ENCODE measurements at regions not wholly inside any gene's neighbourhood (a gene's known extent, or its start where the extent isn't known, plus 50 kb on each side); places are given as distances from the start of the nearest gene placed in this dataset.
"Not testable (repeated sequence)": the region's sequence is repeated elsewhere in the genome, so short reads cannot be mapped to it uniquely, and the experiment has no call there.

DNA sequence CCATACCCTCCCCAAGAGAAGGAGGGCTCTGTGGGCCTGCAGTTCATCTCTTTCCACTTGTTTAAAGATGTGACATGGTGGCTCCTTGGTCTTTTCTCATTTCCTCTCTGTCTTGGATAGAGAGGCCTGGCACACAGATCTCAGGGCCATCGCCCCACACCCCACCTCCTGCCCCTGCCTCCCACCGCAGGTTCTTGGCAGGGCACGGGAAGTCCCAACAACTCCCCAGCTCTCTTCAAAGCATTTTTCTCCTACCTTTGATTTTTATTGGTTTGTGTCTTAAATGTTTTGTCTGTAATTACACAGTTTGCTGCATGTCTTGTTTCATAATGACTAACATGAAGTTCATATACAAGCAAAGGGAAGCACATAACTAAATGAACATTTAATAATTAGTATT lies 178.5 kb upstream of the MSX2 start:
- no peak for DNase-seq

DNA sequence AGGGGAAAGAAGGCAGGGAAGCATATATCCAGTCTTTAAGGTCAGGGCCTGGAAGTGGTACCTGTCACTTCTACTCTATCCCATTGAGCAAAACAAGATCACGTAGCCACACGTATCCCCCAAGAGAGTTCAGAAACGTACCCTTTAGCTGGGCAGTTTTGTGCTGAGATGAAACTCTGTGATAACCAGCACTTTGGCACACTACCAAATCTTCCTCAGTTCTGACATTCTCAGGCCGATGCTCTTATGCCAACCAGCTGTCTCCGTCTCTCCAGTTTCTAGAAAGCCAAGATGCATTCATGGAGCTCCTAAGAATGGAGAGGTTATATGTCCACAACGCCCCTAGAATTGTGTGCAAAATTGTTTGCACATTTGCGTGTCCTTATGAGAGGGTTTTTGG lies 176.6 kb upstream of the MSX2 start:
- no peak for DNase-seq

DNA sequence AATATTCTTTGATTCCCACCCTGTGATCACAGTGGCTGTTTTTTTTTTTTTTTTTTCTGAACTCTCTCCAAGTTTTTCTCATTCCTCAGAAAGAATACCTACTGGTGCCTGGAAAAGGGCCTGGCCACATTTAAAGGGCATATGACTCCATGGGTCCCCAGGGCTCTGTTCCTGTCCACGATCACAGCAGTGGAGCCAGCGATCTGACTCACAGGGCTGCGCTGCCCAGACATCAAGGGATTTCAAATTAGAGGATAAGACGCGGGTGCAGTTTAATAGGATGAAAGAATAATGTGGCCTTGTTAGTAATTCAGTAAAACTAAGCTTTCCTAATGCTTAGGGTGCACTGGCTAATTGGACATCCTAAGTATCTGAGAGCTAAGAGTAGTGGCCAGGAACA lies 175.1 kb upstream of the MSX2 start:
- peak in 2 of 51 donors; percentile 4 to 7 for DNase-seq

DNA sequence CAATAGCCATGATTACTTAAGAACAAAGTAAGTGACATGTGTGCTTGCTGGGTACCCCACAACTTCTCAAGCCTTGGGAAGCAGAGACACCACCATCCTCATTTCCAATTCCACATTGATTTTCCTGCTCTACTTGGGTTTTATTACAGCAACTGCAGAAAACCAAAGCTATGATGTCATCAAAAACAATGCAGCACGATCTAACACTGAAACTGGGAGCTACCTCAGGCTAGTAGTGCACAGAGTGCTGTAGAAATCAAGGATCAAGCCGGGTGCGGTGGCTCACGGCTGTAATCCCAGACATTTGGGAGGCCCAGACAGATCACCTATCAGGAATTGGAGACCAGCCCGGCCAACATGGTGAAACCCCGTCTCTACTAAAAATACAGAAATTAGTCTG lies 174.4 kb upstream of the MSX2 start:
- DNase-seq: no peak

DNA sequence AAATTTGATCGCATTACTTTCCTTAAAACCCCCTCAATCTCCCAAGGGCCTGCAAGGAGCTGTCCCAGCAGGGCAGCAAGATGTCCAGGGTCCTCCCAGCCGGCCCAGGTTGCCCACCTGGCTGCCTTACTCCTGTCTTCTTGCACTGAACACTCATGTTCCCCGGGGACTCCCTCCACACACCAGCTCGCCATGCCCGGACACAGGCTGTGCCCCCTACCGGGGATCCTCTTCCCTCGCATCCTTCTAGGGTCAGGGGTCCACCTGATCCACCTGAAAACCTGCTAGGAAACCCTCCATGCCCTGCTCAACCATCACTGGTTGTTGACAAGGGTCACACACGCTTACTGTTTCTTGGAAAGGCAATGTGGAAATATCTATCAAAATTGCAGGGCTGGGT lies 172.0 kb upstream of the MSX2 start:
- DNase-seq: no peak

DNA sequence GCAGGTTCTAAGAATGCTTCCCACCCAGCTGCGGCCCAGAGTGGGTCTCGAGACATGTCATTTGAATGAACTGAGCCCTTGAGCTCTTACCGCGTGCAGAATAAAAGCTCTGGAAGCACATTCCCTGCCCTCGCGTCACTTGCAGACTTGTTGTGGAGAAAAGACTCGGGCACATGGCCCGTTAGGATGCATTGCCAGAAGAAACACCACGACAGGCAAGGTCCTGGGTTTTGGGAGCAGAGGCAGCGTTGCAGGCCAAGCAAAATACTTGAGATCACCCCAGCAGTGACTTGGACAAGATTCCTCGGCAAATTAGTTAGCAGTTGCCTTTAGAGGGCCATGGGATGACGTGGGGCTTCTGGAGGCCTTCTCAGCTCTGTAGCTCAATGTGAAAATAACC lies 170.8 kb upstream of the MSX2 start:
- peak in 2 of 51 donors; percentile 3 to 8 for DNase-seq

DNA sequence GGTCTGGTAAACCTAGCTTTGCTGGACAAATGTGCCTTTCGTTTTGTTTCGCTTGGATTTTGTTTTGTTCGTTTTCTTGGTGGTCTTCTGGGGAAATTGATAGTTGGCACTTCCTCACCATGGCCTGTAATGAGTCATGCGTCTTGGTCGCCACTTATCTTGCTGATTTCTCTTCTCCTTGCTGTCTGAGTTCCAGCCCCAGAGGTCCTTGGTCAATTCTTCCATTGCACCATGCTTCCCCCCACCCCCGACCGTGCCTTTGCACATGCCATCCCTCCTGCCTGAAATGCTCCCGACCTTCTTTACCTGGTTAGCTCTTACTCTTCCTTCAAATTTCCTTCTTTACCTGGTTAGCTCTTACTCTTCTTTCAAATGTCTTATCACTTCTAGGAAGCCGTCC lies 168.7 kb upstream of the MSX2 start:
- no peak for DNase-seq

DNA sequence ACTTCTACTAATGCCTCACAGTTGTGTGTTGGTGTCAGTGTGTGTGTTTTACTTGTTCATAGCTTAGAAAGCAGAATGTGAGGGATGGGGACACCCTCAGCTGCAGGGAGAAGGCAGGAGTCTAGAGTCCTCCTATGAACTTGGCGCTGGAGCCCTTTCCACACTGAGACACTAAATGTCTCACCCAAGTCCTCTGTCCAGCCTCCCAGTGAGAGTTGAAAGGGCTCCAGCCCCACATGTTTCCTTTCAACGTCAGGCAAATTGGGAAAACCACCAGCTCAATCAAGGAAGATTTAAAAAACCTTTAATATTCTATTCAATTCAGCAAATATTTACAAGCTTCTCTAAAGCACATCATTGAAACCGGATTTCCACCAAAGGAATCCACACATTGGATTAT lies 167.6 kb upstream of the MSX2 start:
- DNase-seq: no peak

DNA sequence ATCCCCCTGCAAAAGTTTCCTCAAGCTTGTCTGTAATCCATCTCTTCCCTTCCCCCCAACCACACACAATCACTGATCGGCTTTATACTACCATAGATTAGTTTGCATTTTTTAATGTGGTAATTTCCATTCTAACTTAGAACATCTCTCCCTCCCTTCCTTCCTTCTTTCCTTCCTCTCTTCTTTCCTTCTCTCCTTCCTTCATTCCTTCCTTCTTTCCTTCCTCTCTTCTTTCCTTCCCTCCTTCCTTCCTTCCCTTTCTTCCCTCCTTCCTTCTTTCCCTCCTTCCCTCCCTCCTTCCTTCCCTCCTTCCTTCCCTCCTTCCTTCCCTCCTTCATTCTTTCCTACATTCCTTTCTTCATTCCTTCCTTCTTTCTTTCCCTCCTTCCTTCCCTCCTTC lies 166.2 kb upstream of the MSX2 start:
- no peak for DNase-seq

DNA sequence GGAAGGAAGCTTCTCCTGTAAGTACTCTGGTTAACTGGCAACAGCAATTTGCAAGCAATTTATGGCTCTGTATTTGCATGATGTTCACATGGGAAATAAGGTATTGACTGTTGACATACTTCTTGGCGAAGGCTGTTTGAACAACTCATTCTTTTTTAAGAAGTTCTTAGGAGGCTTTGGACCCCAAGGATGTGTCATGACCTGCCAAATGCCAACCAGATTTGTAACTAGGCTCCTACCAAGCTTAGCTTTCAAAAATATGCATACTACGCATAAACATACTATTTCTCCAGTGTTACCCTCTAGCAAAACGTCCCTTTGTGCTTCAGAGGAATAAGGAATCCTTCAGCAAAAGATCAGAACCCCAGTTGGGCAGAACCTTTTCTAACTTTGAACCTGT lies 165.2 kb upstream of the MSX2 start:
- no peak for DNase-seq

DNA sequence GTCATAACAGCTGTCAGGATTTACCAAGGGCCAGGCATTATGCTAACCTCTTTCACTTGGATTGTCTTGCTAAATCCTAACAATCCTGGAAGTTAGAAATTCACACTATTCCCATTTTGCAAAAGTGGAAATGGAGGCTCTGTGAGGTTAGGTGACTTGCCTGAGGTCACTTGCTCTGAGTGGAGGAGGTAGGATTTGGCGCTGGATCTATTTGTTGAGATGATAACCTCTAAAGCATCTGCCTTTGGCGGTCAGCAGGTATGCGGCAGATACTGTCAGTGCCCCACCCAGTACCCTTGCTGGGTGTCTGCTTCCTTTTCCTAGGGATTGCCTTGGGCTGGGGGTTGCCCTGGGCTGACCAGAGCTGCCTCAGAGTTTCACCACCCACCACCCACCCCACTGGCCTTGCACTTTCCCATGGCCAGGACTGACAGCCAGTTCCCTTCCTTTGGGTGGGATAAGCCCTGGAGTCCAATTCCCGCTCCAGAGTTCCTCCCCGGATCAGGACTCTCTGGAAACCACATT lies 164.8 kb upstream of the MSX2 start:
- no peak for DNase-seq

DNA sequence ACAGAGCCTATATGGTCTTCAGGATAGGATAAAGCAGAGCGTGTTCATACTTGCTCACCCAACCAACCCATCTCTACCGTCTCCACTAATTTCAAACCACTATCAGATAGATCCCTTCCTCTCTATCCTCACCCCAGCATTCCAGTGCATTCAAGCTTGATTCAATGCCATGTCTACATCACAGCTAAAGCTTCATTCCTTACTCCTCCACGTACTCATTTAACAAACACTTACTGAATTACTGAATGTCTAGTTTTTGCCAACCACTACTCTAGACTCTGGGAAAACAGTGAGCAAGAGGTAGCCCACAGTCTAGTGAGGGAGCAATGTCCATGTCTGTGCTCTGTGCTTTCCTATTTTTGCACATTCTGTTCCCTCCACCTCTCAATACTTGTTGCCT lies 163.5 kb upstream of the MSX2 start:
- DNase-seq: no peak

DNA sequence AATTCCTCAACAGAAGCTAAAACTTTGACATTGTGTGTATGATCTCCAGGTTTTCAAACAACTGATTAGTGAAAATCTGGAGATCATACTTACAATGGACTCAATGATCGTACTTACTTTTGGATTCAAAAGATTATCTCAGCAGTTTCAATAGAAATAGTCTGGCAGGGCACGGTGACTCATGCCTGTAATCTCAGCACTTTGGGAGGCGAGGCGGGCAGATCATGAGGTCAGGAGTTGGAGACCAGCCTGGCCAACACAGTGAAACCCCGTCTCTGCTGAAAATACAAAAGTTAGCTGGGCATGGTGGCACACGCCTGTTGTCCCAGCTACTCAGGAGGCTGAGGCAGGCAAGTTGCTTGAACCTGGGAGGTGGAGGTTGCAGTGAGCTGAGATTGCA lies 161.3 kb upstream of the MSX2 start:
- not testable (repeated sequence) for DNase-seq

DNA sequence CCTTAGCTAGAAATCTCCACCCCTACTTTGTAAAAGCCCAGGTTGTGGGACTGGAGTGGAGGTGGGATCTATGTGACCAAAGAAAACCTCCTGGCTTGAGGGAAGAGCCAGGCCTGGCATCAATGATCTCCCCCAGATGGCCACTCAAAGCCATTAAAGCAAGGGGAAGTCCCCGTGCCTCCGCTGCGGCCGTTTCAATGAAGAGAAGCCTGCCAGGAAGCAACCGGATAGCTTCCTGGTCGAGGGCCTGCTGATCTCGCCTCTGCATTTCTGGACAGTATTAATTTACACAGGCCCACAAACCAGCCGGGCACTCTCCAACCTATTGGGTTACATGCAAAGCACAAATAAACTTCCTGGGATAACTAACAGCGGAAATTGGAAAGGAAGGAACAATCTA lies 160.5 kb upstream of the MSX2 start:
- DNase-seq: no peak

DNA sequence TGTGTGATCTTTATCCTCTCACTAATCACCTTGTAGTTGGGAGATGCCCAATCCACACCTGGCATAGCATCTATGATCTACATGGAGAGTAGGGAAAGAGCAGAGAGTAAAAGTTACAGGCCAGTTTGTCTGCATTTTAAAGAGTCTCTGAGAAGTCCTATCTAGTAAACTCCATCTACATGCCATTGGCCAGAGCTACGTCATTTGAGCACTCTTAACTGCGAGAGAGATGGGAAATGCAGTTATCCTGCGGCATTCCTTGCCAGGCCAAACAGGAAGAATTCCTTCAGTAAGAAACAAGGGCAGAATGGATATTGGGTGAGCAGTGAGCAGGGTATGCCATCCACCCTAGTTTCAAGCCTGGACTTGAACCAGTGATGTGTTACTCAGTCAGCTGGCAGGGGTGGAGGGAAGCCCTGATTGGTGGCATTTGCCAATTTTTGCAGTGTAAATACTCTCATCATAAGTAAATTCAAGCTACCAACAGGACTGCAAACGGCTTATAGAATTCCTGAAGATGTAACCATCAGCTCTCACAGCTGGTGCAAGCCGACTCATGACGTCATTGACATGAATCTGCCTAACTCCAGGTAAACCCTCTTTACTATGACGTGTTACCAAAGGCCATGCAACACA lies 156.8 kb upstream of the MSX2 start:
- no peak for DNase-seq

DNA sequence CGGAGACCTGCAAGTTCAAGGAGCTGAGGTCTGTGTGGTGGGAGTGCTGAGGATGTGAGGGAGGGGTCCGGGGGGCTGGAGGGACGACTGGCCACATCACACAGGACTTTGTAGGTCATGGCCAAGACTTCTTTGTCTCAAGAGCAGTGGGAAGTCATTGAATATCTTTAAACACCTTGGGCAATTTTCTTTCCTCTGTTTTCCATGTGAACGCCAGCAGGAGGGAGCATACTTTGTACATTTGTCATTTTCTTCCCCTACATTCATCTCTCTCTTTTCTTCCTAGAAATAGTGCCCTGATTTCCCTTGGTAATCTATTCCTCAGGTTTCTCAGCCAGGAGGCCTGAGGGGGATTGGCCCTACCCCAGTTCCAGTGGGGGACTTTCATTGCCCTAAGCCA lies 153.7 kb upstream of the MSX2 start:
- DNase-seq: no peak

DNA sequence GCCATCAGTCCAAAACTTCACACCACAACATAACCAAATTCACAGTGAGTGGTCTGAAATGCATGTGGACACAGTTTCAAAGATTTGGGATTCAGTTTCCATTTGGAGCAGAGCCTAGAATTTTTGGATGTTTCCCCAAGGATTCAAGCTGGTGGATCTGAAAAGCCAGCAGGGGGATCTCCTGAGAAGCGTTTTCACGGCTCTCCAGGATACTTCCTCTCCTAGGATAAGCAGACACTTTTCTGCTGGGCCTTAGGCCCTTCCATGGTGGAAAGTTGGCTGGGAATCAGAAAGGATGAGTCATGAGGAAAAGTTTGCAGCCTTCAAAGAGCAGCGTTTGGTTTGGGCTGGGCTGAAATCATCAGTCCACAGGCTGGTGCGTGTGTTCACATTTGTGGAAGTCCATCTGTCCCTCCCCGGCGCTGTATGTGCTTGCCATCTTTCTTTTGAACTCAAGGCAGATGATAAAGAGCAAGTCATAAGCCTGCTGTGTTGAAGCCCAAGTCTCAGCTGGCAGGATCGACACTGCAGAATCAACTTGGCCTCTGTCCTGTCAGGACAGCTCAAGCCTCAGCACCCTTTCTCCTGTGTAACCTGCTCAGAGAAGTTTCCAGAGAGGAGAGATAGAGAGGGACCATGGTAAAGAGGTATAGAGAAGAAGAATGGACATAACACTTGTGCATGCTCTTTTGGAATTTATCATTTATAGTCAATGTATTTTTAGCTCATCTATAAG lies 152.6 kb upstream of the MSX2 start:
- peak in 7 of 51 donors; percentile 5 to 41 (median 22) for DNase-seq

DNA sequence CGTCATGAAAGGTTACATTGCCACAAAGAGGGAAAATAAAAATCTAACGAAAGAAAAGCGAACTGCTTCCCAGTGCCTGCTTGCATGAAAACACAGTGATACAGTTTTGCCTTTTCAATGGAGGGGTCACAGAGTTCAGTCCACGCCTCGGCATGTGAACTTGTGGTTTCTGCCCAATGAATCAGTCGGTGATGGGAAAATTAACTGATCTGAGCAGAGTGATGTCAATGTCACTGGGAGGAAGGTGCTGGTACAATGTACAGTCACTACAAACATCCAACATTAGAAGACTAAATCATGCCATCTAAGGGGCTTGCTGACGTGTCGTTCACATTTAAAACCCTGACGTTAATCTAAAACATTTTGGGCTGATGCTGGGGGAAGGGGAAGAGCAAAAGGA lies 151.8 kb upstream of the MSX2 start:
- DNase-seq: no peak

DNA sequence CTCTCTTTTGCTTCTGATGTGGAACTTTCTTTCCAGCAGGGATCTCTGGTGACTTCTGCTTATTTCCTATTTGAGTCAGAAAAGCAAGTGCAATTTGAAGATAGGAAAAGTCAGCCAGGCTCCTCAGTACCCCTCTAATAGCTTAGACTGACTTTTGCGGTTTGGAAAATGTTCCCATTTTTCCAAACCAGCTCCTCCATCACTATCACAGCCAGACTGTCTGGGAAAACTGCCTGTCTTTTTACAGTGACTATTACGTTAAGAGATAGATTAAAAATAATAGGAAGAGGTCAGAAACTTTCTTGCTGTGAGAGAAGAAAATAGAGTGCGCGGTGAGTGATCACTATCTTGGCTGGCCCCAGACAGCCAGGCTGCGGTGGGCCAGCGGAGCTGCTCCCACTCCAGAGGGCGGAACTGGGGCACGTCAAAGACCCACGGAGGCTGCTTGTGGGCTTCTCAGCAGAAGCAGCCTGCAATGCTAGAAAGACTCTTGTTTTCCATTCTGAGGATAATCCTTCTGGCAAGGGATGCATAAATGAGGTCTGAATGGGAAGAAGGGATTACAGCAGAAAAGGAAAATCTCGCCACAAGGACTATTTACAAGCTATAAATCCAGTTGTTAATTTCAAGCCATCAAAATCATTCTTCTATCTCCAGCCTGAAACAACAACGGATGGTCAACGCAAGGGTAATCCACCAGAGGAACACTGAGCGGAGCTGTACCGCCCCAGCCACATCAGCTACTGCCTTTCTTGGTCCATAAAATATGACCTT lies 151.0 kb upstream of the MSX2 start:
- no peak for DNase-seq

DNA sequence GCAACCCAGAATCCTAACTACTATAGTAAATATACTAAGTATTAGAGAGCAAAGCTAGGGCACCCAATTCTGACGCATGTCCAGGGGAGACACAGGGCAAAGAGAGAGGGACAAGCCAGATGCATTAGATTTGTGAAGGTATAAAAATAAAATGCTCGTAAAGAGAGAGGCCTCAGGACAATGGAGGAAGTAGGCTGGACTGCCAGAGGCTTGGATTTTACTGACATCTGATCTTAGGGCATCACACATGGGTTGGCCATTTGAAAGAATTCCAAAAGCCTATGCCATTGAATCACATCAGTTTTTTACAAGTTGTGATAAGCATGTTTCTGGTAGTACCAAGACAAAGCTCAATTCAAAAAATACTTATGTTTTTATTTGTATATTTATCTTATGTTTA lies 149.3 kb upstream of the MSX2 start:
- DNase-seq: no peak

DNA sequence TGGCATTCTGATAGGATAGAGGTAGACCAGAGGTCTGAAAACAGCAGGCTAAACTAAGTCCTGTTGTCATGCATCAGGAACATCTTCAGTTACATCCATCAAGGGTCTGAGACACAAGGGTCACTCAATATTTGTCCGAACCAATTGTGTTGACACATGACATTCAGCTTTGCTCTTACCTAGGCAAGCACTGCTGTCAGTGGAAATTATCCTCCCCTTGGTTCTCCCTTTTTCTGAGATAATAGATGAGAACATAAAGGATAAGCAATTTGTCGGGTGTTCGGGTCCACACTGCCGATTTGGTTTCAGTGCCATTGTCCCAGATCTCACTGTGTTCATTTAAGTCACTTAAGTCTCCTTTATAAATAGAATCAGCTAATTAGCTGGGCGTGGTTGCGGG lies 148.3 kb upstream of the MSX2 start:
- no peak for DNase-seq

DNA sequence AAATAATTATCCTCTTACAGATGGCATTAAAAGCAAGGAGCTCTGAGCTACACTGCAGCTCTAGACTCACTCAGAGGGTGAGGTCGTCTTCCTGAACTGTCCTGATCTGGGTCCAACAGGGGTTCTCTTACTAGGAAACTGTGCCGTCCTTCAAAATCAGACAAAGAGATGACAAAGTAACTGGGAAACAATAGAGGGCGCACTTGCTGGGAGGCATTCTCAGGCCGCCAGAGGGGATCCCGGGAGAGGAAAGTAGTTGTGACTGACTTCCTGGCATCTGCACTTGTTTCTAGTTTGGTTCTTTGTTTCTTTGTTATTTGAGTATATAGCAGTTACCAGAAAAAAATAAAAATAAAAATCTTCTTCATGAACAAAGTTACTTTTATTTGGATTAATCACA lies 142.9 kb upstream of the MSX2 start:
- DNase-seq: peak in 12 of 51 donors; percentile 0 to 29 (median 6)

DNA sequence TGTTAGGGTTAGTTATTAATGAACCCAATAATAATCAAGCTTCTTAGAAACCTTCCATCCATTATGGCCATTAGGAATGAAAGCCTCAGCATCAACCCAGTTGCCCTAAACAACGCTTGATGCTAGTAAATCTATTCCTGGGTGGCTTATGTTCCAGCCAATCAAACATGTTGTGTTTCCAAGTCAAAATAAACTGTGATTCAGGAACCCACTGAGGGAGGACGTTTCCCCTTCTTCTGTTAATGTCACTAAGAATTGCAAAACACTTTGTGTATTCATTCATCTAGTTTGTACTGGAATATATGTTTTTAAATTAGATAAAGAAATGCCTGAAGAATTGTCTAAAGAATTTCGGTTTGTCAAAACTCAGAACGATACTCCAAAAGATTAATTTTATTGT lies 142.5 kb upstream of the MSX2 start:
- no peak for DNase-seq

Data from hypothalamus (tissue), 51 donors.